ENCODE measurements at regions not wholly inside any gene's neighbourhood (a gene's known extent, or its start where the extent isn't known, plus 50 kb on each side); places are given as distances from the start of the nearest gene placed in this dataset.

DNA sequence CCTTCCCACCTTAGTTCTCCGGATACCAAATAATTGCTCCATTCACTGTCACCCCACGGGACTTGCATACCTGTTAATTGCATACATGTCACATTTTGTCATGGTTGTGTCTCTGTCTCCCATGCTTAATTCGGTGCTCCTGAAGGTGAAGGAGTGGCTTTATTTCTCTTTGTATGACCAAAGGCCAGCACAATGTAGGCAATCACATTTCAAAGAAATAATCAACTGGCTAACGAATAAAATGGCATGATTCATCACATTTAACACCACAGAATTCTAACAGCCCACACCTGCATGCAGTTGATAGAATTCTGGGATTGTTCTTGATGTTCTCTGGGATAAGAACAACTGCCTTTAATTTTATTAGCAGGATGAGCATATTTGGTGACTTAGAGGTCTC, 59.3 kb downstream of the ATXN3L start:
- Mint-ChIP-seq H3K9me3 (peaks cover 5% of the 10 kb centered on the region), H3K27me3 (no peaks in the 10 kb centered on the region), H3K4me1 (ENCODE audit: unreplicated experiment) (no peaks in the 10 kb centered on the region), H3K27ac (no peak overlapping the region), H3K36me3 (no peaks in the 10 kb centered on the region), H3K4me3 (no peak overlapping the region)
- no peak for DNase-seq (ENCODE audit: extremely low spot score, unreplicated experiment)
- TF ChIP-seq, protein P1, sequence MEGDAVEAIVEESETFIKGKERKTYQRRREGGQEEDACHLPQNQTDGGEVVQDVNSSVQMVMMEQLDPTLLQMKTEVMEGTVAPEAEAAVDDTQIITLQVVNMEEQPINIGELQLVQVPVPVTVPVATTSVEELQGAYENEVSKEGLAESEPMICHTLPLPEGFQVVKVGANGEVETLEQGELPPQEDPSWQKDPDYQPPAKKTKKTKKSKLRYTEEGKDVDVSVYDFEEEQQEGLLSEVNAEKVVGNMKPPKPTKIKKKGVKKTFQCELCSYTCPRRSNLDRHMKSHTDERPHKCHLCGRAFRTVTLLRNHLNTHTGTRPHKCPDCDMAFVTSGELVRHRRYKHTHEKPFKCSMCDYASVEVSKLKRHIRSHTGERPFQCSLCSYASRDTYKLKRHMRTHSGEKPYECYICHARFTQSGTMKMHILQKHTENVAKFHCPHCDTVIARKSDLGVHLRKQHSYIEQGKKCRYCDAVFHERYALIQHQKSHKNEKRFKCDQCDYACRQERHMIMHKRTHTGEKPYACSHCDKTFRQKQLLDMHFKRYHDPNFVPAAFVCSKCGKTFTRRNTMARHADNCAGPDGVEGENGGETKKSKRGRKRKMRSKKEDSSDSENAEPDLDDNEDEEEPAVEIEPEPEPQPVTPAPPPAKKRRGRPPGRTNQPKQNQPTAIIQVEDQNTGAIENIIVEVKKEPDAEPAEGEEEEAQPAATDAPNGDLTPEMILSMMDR (conservative IDR thresholded peaks at IDR 0.05), result no peak

- Mint-ChIP-seq H3K4me3 (no peak overlapping the region), H3K27me3 (no peaks in the 10 kb centered on the region), H3K27ac (no peak overlapping the region), H3K36me3 (no peaks in the 10 kb centered on the region), H3K4me1 (ENCODE audit: unreplicated experiment) (no peaks in the 10 kb centered on the region), H3K9me3 (peaks cover 11% of the 10 kb centered on the region)
- TF ChIP-seq, protein P1 (conservative IDR thresholded peaks at IDR 0.05), result no peak
- no peak for DNase-seq (ENCODE audit: extremely low spot score, unreplicated experiment)
Observed at GRCh38 chrX:13258725-13259124, 61.1 kb downstream of the ATXN3L start.

- H3K4me3 Mint-ChIP-seq, result no peak overlapping the region
- no peaks in the 10 kb centered on the region for H3K27me3 Mint-ChIP-seq
- no peak overlapping the region for H3K27ac Mint-ChIP-seq
- no peaks in the 10 kb centered on the region for H3K4me1 Mint-ChIP-seq (ENCODE audit: unreplicated experiment)
- peaks cover 11% of the 10 kb centered on the region for H3K9me3 Mint-ChIP-seq
- TF ChIP-seq, protein P1 (conservative IDR thresholded peaks at IDR 0.05), result no peak
- no peaks in the 10 kb centered on the region for H3K36me3 Mint-ChIP-seq
- DNase-seq (ENCODE audit: extremely low spot score, unreplicated experiment), result no peak
Observed at GRCh38 chrX:13258052-13258444, 61.8 kb downstream of the ATXN3L start.

- no peak overlapping the region for H3K4me3 Mint-ChIP-seq
- H3K36me3 Mint-ChIP-seq, result no peaks in the 10 kb centered on the region
- TF ChIP-seq, protein P1 (conservative IDR thresholded peaks at IDR 0.05), result no peak
- H3K27ac Mint-ChIP-seq, result no peak overlapping the region
- DNase-seq (ENCODE audit: extremely low spot score, unreplicated experiment), result no peak
- no peaks in the 10 kb centered on the region for H3K4me1 Mint-ChIP-seq (ENCODE audit: unreplicated experiment)
- H3K27me3 Mint-ChIP-seq, result no peaks in the 10 kb centered on the region
- peaks cover 11% of the 10 kb centered on the region for H3K9me3 Mint-ChIP-seq
Observed at GRCh38 chrX:13257223-13258051, 62.4 kb downstream of the ATXN3L start.

DNA sequence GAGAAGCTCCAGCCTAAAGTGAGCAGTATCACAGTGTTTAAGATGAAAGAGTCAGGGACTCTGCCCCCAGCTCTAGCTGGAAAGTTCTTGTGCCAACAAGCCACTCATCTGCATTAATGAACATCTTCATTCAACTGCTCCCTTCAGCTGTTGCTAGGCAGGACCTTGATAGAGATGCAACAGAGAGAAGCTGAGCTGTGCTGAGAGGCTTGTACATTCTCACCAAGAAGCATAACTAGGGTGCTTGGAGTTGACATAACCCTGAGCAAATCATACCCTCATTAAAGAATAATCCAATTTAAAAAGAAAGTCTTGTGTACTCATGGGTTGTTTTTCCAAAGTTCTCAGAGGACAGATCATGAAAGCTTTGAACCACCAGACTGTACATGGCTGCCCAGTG, 63.2 kb downstream of the ATXN3L start:
- Mint-ChIP-seq H3K36me3 (no peaks in the 10 kb centered on the region), H3K9me3 (peaks cover 11% of the 10 kb centered on the region), H3K27ac (no peak overlapping the region), H3K27me3 (no peaks in the 10 kb centered on the region), H3K4me1 (ENCODE audit: unreplicated experiment) (no peaks in the 10 kb centered on the region), H3K4me3 (no peak overlapping the region)
- TF ChIP-seq, protein P1 (conservative IDR thresholded peaks at IDR 0.05), result no peak
- DNase-seq (ENCODE audit: extremely low spot score, unreplicated experiment), result no peak

Measured in type B pancreatic cell (in vitro differentiated cells).